ENCODE measurements at regions not wholly inside any gene's neighbourhood (a gene's known extent, or its start where the extent isn't known, plus 50 kb on each side); places are given as distances from the start of the nearest gene placed in this dataset.

- TF ChIP-seq POLR2AphosphoS5 (IDR thresholded peaks at IDR 0.05; ENCODE audit: borderline replicate concordance, low read depth, low read length) (no peak), EZH2 (IDR thresholded peaks at IDR 0.05) (no peak), FOXP2 (optimal IDR thresholded peaks at IDR 0.05; ENCODE audit: control extremely low read depth, extremely low read length, insufficient read depth) (no peak)
Observed at GRCh38 chr2:216949700-216950413, 90.0 kb upstream of the TNP1 start.

Data from SK-N-MC (cell line).